ENCODE measurements at regions not wholly inside any gene's neighbourhood (a gene's known extent, or its start where the extent isn't known, plus 50 kb on each side); places are given as distances from the start of the nearest gene placed in this dataset.

DNA sequence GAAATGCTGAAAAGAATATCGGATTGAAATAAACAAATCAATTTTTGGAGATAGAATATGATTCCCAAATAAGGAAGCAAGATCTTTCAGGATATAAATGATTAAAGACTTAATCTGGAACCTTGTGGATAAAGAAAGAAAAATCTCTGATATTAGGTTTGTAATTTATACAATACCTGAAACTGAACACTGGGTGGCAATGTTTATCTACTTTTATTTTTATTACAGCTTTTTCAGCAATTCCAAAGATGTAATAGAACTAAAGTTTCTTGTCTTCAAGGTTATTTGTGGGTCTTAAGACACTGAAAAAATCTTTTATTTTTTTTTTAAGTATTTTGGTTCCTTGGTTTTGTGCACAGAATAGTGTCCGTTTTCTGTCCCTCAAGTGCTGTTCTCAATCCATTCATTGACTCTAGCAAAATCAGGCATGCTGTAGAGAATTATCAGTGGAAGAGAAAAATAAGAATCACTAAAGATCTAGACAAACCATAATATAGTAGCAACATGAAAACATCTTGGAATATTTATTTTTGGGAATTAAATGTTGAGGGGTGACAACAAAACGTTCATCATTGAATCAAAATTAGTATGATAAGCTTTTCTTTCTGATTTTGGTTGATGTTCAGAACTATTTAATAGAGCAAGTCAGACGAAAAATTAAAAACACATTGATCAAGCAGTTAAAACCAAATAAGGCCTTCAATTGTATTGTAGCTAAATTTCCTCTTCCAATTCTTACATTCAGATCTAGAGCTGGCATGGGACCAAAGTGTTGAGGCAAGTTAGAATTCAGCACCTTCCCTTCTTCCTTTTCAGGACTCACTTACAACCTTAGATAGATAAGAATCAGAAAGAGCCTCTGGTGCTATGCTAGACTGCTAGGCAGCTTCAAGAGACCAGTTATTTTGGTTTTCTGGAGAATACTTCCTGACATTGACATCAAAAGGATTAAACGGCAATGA is 704.4 kb upstream of the PCDH20 start:
- TF ChIP-seq, protein P1, sequence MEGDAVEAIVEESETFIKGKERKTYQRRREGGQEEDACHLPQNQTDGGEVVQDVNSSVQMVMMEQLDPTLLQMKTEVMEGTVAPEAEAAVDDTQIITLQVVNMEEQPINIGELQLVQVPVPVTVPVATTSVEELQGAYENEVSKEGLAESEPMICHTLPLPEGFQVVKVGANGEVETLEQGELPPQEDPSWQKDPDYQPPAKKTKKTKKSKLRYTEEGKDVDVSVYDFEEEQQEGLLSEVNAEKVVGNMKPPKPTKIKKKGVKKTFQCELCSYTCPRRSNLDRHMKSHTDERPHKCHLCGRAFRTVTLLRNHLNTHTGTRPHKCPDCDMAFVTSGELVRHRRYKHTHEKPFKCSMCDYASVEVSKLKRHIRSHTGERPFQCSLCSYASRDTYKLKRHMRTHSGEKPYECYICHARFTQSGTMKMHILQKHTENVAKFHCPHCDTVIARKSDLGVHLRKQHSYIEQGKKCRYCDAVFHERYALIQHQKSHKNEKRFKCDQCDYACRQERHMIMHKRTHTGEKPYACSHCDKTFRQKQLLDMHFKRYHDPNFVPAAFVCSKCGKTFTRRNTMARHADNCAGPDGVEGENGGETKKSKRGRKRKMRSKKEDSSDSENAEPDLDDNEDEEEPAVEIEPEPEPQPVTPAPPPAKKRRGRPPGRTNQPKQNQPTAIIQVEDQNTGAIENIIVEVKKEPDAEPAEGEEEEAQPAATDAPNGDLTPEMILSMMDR (CRISPR knock-in tag; IDR thresholded peaks at IDR 0.05), result peak; percentile 24
- TF ChIP-seq CEBPB (IDR thresholded peaks at IDR 0.05; ENCODE audit: borderline replicate concordance, low read depth, low read length), result no peak
- no peak for TF ChIP-seq ATM (IDR thresholded peaks at IDR 0.05; ENCODE audit: borderline replicate concordance)
